Endothelial cell of umbilical vein (primary cell): ENCODE measurements at regions not wholly inside any gene's neighbourhood (a gene's known extent, or its start where the extent isn't known, plus 50 kb on each side); places are given as distances from the start of the nearest gene placed in this dataset.

Source experiments
- EZH2 ChIP-seq: IDR thresholded peaks from 2 replicates; pipeline ENCODE4 v1.6.1; 2012; ENCODE audit warnings: borderline replicate concordance, low read depth, mild to moderate bottlenecking, moderate library complexity, low read length, inconsistent platforms; ENCODE audit not compliant: severe bottlenecking
- GATA2 ChIP-seq: IDR thresholded peaks from 2 replicates; pipeline ENCODE4 v1.7.0; 2011; ENCODE audit warnings: low read depth, mild to moderate bottlenecking, moderate library complexity, mixed read lengths, low read length; ENCODE audit not compliant: insufficient read length, insufficient read depth
- POLR2A ChIP-seq: IDR thresholded peaks from 2 replicates; pipeline ENCODE4 v1.6.1; 2012; ENCODE audit warnings: low read depth, mild to moderate bottlenecking, control low read depth, low read length
- POLR2AphosphoS5 ChIP-seq: IDR thresholded peaks from 2 replicates; pipeline ENCODE4 v1.6.1; 2012; ENCODE audit warnings: low read depth, mild to moderate bottlenecking, control low read depth, low read length, moderate library complexity; ENCODE audit not compliant: insufficient read depth
- TF ChIP-seq, protein P1 (sequence below), 2 donors: IDR thresholded peaks; 1 replicate in 1 of 2; 2 replicates in 1 of 2; pipeline ENCODE4 v1.5.1; 2011; ENCODE audit warnings: low read length in 2 of 2, mild to moderate bottlenecking in 2 of 2, moderate library complexity in 2 of 2, control low read depth in 1 of 2, inconsistent platforms in 1 of 2, low read depth in 1 of 2; ENCODE audit not compliant: insufficient read depth in 1 of 2; ENCODE audit errors: extremely low read depth in 1 of 2
- TF ChIP-seq, protein P2 (sequence below): IDR thresholded peaks from 2 replicates; pipeline ENCODE4 v1.6.1; 2011; ENCODE audit not compliant: insufficient read depth, insufficient read length

DNA sequence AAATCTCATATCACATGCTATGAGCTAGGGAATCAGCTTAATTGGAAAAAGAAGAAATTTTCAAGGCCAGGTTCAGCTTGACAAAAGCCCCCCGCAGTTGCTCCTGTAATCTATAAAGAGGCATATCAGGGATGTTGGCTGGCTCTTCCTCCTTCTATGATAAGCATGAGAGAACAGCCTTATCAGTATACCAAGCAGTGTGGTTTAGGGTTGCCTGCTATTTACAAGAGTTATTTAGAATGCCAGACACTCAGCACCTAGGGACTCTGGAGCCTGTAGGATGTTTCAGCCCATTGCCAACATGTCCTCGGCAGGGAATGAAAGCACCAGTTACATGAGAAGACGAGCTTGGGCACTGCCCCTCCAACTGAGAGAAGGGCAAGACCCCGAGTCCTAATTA is 89.5 kb upstream of the TMPO start:
- TF ChIP-seq, protein P1, sequence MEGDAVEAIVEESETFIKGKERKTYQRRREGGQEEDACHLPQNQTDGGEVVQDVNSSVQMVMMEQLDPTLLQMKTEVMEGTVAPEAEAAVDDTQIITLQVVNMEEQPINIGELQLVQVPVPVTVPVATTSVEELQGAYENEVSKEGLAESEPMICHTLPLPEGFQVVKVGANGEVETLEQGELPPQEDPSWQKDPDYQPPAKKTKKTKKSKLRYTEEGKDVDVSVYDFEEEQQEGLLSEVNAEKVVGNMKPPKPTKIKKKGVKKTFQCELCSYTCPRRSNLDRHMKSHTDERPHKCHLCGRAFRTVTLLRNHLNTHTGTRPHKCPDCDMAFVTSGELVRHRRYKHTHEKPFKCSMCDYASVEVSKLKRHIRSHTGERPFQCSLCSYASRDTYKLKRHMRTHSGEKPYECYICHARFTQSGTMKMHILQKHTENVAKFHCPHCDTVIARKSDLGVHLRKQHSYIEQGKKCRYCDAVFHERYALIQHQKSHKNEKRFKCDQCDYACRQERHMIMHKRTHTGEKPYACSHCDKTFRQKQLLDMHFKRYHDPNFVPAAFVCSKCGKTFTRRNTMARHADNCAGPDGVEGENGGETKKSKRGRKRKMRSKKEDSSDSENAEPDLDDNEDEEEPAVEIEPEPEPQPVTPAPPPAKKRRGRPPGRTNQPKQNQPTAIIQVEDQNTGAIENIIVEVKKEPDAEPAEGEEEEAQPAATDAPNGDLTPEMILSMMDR (IDR thresholded peaks at IDR 0.05; ENCODE audit: extremely low read depth in 1 of 2, insufficient read depth in 1 of 2, low read depth in 1 of 2, low read length in 2 of 2): no peak
- TF ChIP-seq POLR2AphosphoS5: no peak
- no peak for TF ChIP-seq GATA2
- TF ChIP-seq EZH2: no peak
- TF ChIP-seq POLR2A: no peak
- TF ChIP-seq, protein P2, sequence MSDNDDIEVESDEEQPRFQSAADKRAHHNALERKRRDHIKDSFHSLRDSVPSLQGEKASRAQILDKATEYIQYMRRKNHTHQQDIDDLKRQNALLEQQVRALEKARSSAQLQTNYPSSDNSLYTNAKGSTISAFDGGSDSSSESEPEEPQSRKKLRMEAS: no peak
